ENCODE measurements at regions not wholly inside any gene's neighbourhood (a gene's known extent, or its start where the extent isn't known, plus 50 kb on each side); places are given as distances from the start of the nearest gene placed in this dataset.

GRCh38 chr1:55554611-55555010, 339.4 kb upstream of the USP24 start:
- 16% methylated on average over 3 of the region's 3 CpGs for WGBS (ENCODE audit: insufficient coverage, insufficient replicate concordance, low lambda C conversion rate, missing lambda C conversion rate)
- CTCF ChIA-PET = no interaction called here

DNA sequence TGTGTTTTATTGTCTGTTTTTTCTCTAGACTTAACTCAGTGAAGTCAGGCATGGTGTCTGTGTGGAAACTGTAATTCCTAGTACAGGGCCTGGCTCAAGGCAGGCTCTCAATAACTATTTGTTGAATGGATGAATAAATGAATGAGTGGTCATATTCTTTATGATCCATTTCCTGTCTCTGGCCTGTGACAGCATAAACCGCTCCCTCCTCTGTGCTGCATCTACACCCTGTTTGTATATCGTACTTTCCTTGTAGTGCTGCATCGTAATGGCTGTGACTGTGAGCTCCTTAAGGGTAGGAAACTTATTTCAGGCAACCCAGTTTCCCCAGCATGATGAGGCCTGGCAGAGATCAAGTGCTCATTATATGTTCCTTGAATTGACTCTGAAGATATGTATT, 337.5 kb upstream of the USP24 start:
- H3K4me2 ChIP-seq (ENCODE audit: control insufficient read depth, insufficient read depth) = no peak overlapping the region
- no peaks in the 10 kb centered on the region for H3K4me1 ChIP-seq (ENCODE audit: control insufficient read depth, insufficient read depth, low read length)
- no peaks in the 10 kb centered on the region for H4K20me1 ChIP-seq (ENCODE audit: control insufficient read depth, insufficient read depth)
- H3K9ac ChIP-seq (ENCODE audit: control insufficient read depth, insufficient read depth, low read length) = no peak overlapping the region
- no TSS peak for BruUV-seq (replicated peaks)
- in situ Hi-C loops (cut with MboI) = no loop called here
- FAIRE-seq (no peak), DNase-seq (ENCODE audit: low read depth, low spot score) (no peak), ATAC-seq (no peak)
- H3K27ac ChIP-seq (ENCODE audit: control insufficient read depth, insufficient read depth) = no peak overlapping the region
- no peaks in the 10 kb centered on the region for H3K9me3 ChIP-seq (replicated peaks; ENCODE audit: control insufficient read depth, insufficient read depth, low read length)
- H3K4me3 ChIP-seq = no peak overlapping the region
- H3K36me3 ChIP-seq (ENCODE audit: control insufficient read depth in 2 of 2, insufficient read depth in 2 of 2, low read length in 1 of 2) = no peaks in the 10 kb centered on the region
- POLR2A ChIA-PET = no interaction called here
- CTCF ChIA-PET = interaction anchor here (1.2 kb wide), 1 partner anchor 177 kb away, joined by 3 read pairs; no protein-coding TSS in a partner anchor
- WGBS (ENCODE audit: insufficient coverage, insufficient replicate concordance, low lambda C conversion rate, missing lambda C conversion rate) = 17% methylated on average over 3 of the region's 3 CpGs
- intact Hi-C loops (cut with micrococcal nuclease; ENCODE audit: unreplicated experiment) = no loop called here
- no peaks in the 10 kb centered on the region for H3K27me3 ChIP-seq (replicated peaks in 1 of 2; ENCODE audit: control insufficient read depth in 2 of 2, insufficient read depth in 2 of 2, low read length in 1 of 2)
- no peaks in the 10 kb centered on the region for H3K79me2 ChIP-seq (ENCODE audit: control insufficient read depth, insufficient read depth, low read length)
- no peak overlapping the region for H2AFZ ChIP-seq (ENCODE audit: control insufficient read depth, low read depth, low read length)
- SMC1A ChIA-PET (ENCODE audit: uncharacterized antibody, unreplicated experiment) = no interaction called here
- RAD21 ChIA-PET (ENCODE audit: unreplicated experiment) = no interaction called here
- TF ChIP-seq ESRRA (IDR thresholded peaks at IDR 0.05; ENCODE audit: low read length) = no peak
- TF ChIP-seq, protein P1, sequence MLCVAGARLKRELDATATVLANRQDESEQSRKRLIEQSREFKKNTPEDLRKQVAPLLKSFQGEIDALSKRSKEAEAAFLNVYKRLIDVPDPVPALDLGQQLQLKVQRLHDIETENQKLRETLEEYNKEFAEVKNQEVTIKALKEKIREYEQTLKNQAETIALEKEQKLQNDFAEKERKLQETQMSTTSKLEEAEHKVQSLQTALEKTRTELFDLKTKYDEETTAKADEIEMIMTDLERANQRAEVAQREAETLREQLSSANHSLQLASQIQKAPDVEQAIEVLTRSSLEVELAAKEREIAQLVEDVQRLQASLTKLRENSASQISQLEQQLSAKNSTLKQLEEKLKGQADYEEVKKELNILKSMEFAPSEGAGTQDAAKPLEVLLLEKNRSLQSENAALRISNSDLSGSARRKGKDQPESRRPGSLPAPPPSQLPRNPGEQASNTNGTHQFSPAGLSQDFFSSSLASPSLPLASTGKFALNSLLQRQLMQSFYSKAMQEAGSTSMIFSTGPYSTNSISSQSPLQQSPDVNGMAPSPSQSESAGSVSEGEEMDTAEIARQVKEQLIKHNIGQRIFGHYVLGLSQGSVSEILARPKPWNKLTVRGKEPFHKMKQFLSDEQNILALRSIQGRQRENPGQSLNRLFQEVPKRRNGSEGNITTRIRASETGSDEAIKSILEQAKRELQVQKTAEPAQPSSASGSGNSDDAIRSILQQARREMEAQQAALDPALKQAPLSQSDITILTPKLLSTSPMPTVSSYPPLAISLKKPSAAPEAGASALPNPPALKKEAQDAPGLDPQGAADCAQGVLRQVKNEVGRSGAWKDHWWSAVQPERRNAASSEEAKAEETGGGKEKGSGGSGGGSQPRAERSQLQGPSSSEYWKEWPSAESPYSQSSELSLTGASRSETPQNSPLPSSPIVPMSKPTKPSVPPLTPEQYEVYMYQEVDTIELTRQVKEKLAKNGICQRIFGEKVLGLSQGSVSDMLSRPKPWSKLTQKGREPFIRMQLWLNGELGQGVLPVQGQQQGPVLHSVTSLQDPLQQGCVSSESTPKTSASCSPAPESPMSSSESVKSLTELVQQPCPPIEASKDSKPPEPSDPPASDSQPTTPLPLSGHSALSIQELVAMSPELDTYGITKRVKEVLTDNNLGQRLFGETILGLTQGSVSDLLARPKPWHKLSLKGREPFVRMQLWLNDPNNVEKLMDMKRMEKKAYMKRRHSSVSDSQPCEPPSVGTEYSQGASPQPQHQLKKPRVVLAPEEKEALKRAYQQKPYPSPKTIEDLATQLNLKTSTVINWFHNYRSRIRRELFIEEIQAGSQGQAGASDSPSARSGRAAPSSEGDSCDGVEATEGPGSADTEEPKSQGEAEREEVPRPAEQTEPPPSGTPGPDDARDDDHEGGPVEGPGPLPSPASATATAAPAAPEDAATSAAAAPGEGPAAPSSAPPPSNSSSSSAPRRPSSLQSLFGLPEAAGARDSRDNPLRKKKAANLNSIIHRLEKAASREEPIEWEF (IDR thresholded peaks at IDR 0.05; ENCODE audit: insufficient replicate concordance, low read depth, low read length) = no peak
- TF ChIP-seq STAT3 (IDR thresholded peaks at IDR 0.05; ENCODE audit: low read depth, low read length) = no peak
- no peak for TF ChIP-seq TCF3 (IDR thresholded peaks at IDR 0.05; ENCODE audit: borderline replicate concordance, insufficient read depth, low read depth, low read length)
- TF ChIP-seq IKZF2 (IDR thresholded peaks at IDR 0.05) = no peak
- TF ChIP-seq KAT2A (conservative IDR thresholded peaks at IDR 0.05; ENCODE audit: control insufficient read depth, low read depth, low read length) = no peak
- TF ChIP-seq SMC3 (IDR thresholded peaks at IDR 0.05; ENCODE audit: borderline replicate concordance, low read length) = no peak
- TF ChIP-seq TARDBP (IDR thresholded peaks at IDR 0.05; ENCODE audit: borderline replicate concordance) = no peak

More at GRCh38 chr1:55554611-55555010, 339.4 kb upstream of the USP24 start:
- in situ Hi-C loops (cut with MboI) = no loop called here
- ATAC-seq = no peak
- Histone ChIP-seq H2AFZ (ENCODE audit: control insufficient read depth, low read depth, low read length) (no peak overlapping the region), H3K4me3 (no peak overlapping the region), H3K79me2 (ENCODE audit: control insufficient read depth, insufficient read depth, low read length) (no peaks in the 10 kb centered on the region), H3K27ac (ENCODE audit: control insufficient read depth, insufficient read depth) (no peak overlapping the region), H3K27me3 (replicated peaks in 1 of 2; ENCODE audit: control insufficient read depth in 2 of 2, insufficient read depth in 2 of 2, low read length in 1 of 2) (no peaks in the 10 kb centered on the region), H3K36me3 (ENCODE audit: control insufficient read depth in 2 of 2, insufficient read depth in 2 of 2, low read length in 1 of 2) (no peaks in the 10 kb centered on the region), H3K9me3 (replicated peaks; ENCODE audit: control insufficient read depth, insufficient read depth, low read length) (no peaks in the 10 kb centered on the region), H3K4me2 (ENCODE audit: control insufficient read depth, insufficient read depth) (no peak overlapping the region), H3K4me1 (ENCODE audit: control insufficient read depth, insufficient read depth, low read length) (no peaks in the 10 kb centered on the region), H4K20me1 (ENCODE audit: control insufficient read depth, insufficient read depth) (no peaks in the 10 kb centered on the region), H3K9ac (ENCODE audit: control insufficient read depth, insufficient read depth, low read length) (no peak overlapping the region)
- SMC1A ChIA-PET (ENCODE audit: uncharacterized antibody, unreplicated experiment) = no interaction called here
- no peak for TF ChIP-seq SMC3 (IDR thresholded peaks at IDR 0.05; ENCODE audit: borderline replicate concordance, low read length)
- no peak for TF ChIP-seq HSF1 (IDR thresholded peaks at IDR 0.05; ENCODE audit: low read depth, low read length)
- no peak for TF ChIP-seq NFYB (IDR thresholded peaks at IDR 0.05; ENCODE audit: insufficient read depth, low read depth, low read length)
- no peak for TF ChIP-seq SMAD1 (IDR thresholded peaks at IDR 0.05; ENCODE audit: low read depth, partially characterized antibody)
- TF ChIP-seq GABPA (IDR thresholded peaks at IDR 0.05; ENCODE audit: low read depth) = no peak
- TF ChIP-seq SPI1 (IDR thresholded peaks at IDR 0.05; ENCODE audit: borderline replicate concordance, insufficient read depth, low read depth, low read length) = no peak
- no peak for FAIRE-seq
- POLR2A ChIA-PET = no interaction called here
- DNase-seq (ENCODE audit: low read depth, low spot score) = no peak
- intact Hi-C loops (cut with micrococcal nuclease; ENCODE audit: unreplicated experiment) = no loop called here
- BruUV-seq (replicated peaks) = no TSS peak
- RAD21 ChIA-PET (ENCODE audit: unreplicated experiment) = no interaction called here
